GM12891 (cell line): ENCODE measurements at regions not wholly inside any gene's neighbourhood (a gene's known extent, or its start where the extent isn't known, plus 50 kb on each side); places are given as distances from the start of the nearest gene placed in this dataset.

Source experiments
- POLR2AphosphoS5 ChIP-seq: IDR thresholded peaks from 2 replicates; pipeline ENCODE4 v1.6.1; 2011; ENCODE audit warnings: low read depth, low read length, control low read depth
- TAF1 ChIP-seq: IDR thresholded peaks from 2 replicates; pipeline ENCODE4 v1.6.1; 2011; ENCODE audit warnings: low read depth, low read length, control low read depth

DNA sequence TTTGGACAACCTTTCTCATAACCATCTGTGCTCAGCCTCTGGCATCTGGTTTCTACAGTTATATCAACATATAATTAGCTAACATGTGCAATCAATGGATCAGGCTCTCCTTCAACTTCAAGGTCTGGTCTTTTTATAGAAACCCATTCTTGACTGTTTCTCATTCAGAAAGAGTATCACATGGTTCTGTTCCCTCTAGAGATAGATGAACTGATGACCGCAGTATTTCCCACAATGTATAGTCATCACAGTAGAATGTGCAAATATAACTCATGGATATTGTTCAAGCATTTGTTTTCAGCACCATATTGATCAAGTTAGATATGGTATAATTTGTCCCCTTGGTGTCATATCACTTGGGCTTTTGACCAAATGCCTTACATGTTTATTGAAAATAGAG lies 656.2 kb downstream of the FRK start:
- TF ChIP-seq POLR2AphosphoS5 (no peak), TAF1 (no peak)
